ENCODE measurements at regions not wholly inside any gene's neighbourhood (a gene's known extent, or its start where the extent isn't known, plus 50 kb on each side); places are given as distances from the start of the nearest gene placed in this dataset.

GRCh38 chr5:98517560-98518366, 255.7 kb upstream of the RGMB start:
- TF ChIP-seq CTCF (IDR thresholded peaks at IDR 0.05) = no peak
- TF ChIP-seq POLR2AphosphoS5 (IDR thresholded peaks at IDR 0.05) = no peak
